ENCODE measurements at regions not wholly inside any gene's neighbourhood (a gene's known extent, or its start where the extent isn't known, plus 50 kb on each side); places are given as distances from the start of the nearest gene placed in this dataset.
A peak's percentile ranks its signal among the peaks of the same experiment; 100 is the strongest.

GRCh38 chr7:97639036-97639435 is 92.8 kb upstream of the TAC1 start:
- ATAC-seq (no peak), FAIRE-seq (no peak), DNase-seq (ENCODE audit: low spot score) (no peak)
- Histone ChIP-seq H2AFZ (ENCODE audit: low read length) (no peak overlapping the region), H3K4me3 (replicated peaks in 1 of 3; ENCODE audit: insufficient read depth in 1 of 3, low read depth in 2 of 3, low read length in 3 of 3) (no peak overlapping the region), H3K27ac (ENCODE audit: extremely low read length, insufficient read depth, low read length) (no peak overlapping the region), H3K27me3 (ENCODE audit: control insufficient read depth in 1 of 2, insufficient read depth in 2 of 2, low read length in 2 of 2) (no peaks in the 10 kb centered on the region), H3K9ac (ENCODE audit: insufficient read depth, low read depth, low read length) (no peak overlapping the region), H3K9me3 (ENCODE audit: low read length) (no peaks in the 10 kb centered on the region), H3K79me2 (ENCODE audit: insufficient read depth, low read length) (no peaks in the 10 kb centered on the region), H3K36me3 (replicated peaks in 1 of 2; ENCODE audit: control insufficient read depth in 1 of 2, insufficient read depth in 2 of 2, low read length in 2 of 2) (no peaks in the 10 kb centered on the region), H3K4me2 (ENCODE audit: low read depth, low read length) (no peak overlapping the region), H4K20me1 (ENCODE audit: insufficient read depth, low read length) (no peaks in the 10 kb centered on the region), H3K4me1 (ENCODE audit: insufficient read depth, low read length) (no peaks in the 10 kb centered on the region)
- ChIA-PET CTCF (ENCODE audit: low intra/inter-chr PET ratio, low total read pairs) (no interaction called here), POLR2A (no interaction called here)
- in situ Hi-C loops (cut with HindIII; ENCODE audit: extremely low pct_ligation_motif_present, low pct_unique_long_range_greater_than_20kb) (no loop called here), intact Hi-C loops (cut with micrococcal nuclease; ENCODE audit: unreplicated experiment) (no loop called here)
- TF ChIP-seq ZNF274 (CRISPR knock-in tag; IDR thresholded peaks at IDR 0.05) (no peak), ZNF414 (CRISPR knock-in tag; IDR thresholded peaks at IDR 0.05) (no peak), MTERF4 (CRISPR knock-in tag; IDR thresholded peaks at IDR 0.05) (no peak), ZFX (CRISPR knock-in tag; IDR thresholded peaks at IDR 0.05; ENCODE audit: low read depth) (no peak), HOXA7 (CRISPR knock-in tag; IDR thresholded peaks at IDR 0.05) (no peak), BRD4 (CRISPR knock-in tag; IDR thresholded peaks at IDR 0.05) (no peak), ZNF281 (CRISPR knock-in tag; IDR thresholded peaks at IDR 0.05; ENCODE audit: borderline replicate concordance) (no peak), FOSL2 (CRISPR knock-in tag; IDR thresholded peaks at IDR 0.05) (0 out of 2 replicates have a peak, but pooled peaks have one; percentile 32)
- BruUV-seq (replicated peaks): no TSS peak

Data from HepG2 (cell line).